Mesendoderm (in vitro differentiated cells): ENCODE measurements at regions not wholly inside any gene's neighbourhood (a gene's known extent, or its start where the extent isn't known, plus 50 kb on each side); places are given as distances from the start of the nearest gene placed in this dataset.

ENCODE experiments used
- DNase-seq: peaks from one replicate; pipeline ENCODE4 v3.0.0; 2013
- H2AK5ac ChIP-seq: 2 replicates; pipeline ENCODE4 v1.6.1; 2013; ENCODE audit warnings: low read length, inconsistent platforms
- H2BK120ac ChIP-seq: 2 replicates; pipeline ENCODE4 v1.6.1; 2013; ENCODE audit warnings: low read depth, mild to moderate bottlenecking, low read length, moderate library complexity, mixed read lengths
- H2BK15ac ChIP-seq: replicated peaks from 2 replicates; pipeline ENCODE4 v1.6.1; 2013; ENCODE audit warnings: low read depth, mild to moderate bottlenecking, moderate library complexity
- H2BK5ac ChIP-seq: 2 replicates; pipeline ENCODE4 v1.6.1; 2013; ENCODE audit warnings: low read length, inconsistent platforms
- H3K18ac ChIP-seq: 2 replicates; pipeline ENCODE4 v1.6.1; 2013; ENCODE audit warnings: mild to moderate bottlenecking, low read length, mixed read lengths
- H3K23ac ChIP-seq: one replicate; pipeline ENCODE4 v1.6.1; 2013; ENCODE audit warnings: low read length
- H3K27ac ChIP-seq: 2 replicates; pipeline ENCODE4 v1.5.1; 2013; ENCODE audit warnings: low read depth, mild to moderate bottlenecking, inconsistent platforms, low read length, moderate library complexity
- H3K27me3 ChIP-seq: 2 replicates; pipeline ENCODE4 v1.6.1; 2013; ENCODE audit warnings: low read length, control low read depth, mild to moderate bottlenecking, inconsistent platforms; ENCODE audit not compliant: insufficient read depth, poor library complexity
- H3K36me3 ChIP-seq: 2 replicates; pipeline ENCODE4 v1.6.1; 2013; ENCODE audit warnings: low read length, inconsistent platforms; ENCODE audit not compliant: control insufficient read depth, insufficient read depth
- H3K4ac ChIP-seq: one replicate; pipeline ENCODE4 v1.6.1; 2013; ENCODE audit warnings: low read depth, mild to moderate bottlenecking, low read length, moderate library complexity
- H3K4me1 ChIP-seq: 2 replicates; pipeline ENCODE4 v1.6.1; 2013; ENCODE audit warnings: low read depth, low read length, inconsistent platforms; ENCODE audit not compliant: control insufficient read depth
- H3K4me2 ChIP-seq: 2 replicates; pipeline ENCODE4 v1.6.1; 2013; ENCODE audit warnings: low read length
- H3K4me3 ChIP-seq: 2 replicates; pipeline ENCODE4 v1.5.1; 2013; ENCODE audit warnings: mild to moderate bottlenecking, low read length
- H3K56ac ChIP-seq: one replicate; pipeline ENCODE4 v1.6.1; 2013; ENCODE audit warnings: low read length
- H3K79me1 ChIP-seq: 2 replicates; pipeline ENCODE4 v1.6.1; 2013; ENCODE audit warnings: low read length, inconsistent platforms
- H3K79me2 ChIP-seq: 2 replicates; pipeline ENCODE4 v1.6.1; 2013; ENCODE audit warnings: mild to moderate bottlenecking, low read length; ENCODE audit not compliant: control insufficient read depth, insufficient read depth
- H3K9ac ChIP-seq: 2 replicates; pipeline ENCODE4 v1.6.1; 2013; ENCODE audit warnings: low read length, inconsistent platforms
- H4K5ac ChIP-seq: one replicate; pipeline ENCODE4 v1.6.1; 2013; ENCODE audit warnings: low read length
- H4K8ac ChIP-seq: one replicate; pipeline ENCODE4 v1.6.1; 2013; ENCODE audit warnings: low read depth, mild to moderate bottlenecking, control low read depth, low read length, moderate library complexity
- WGBS: extraction: QIAGEN DNeasy Blood & Tissue Kit; methylation state at CpG from one replicate; pipeline ENCODE4 v1.1.7; 2013; ENCODE audit warnings: low lambda C conversion rate, missing lambda C conversion rate; ENCODE audit not compliant: insufficient coverage; ENCODE audit errors: extremely low coverage; 5-methylcytosine and 5-hydroxymethylcytosine counted together

- Histone ChIP-seq H3K9ac (no peak overlapping the region), H2BK15ac (no peak overlapping the region), H3K36me3 (no peaks in the 10 kb centered on the region), H3K4me2 (no peak overlapping the region), H3K79me2 (no peaks in the 10 kb centered on the region), H3K23ac (no peak overlapping the region), H3K4me1 (no peaks in the 10 kb centered on the region), H4K5ac (no peak overlapping the region), H4K8ac (no peak overlapping the region), H3K56ac (no peak overlapping the region), H3K79me1 (no peaks in the 10 kb centered on the region), H2AK5ac (no peak overlapping the region), H3K4ac (no peak overlapping the region), H3K4me3 (no peak overlapping the region), H2BK120ac (no peak overlapping the region), H2BK5ac (no peak overlapping the region), H3K18ac (no peak overlapping the region), H3K27me3 (no peaks in the 10 kb centered on the region), H3K27ac (no peak overlapping the region)
- WGBS, result no CpG with 5 or more reads among the region's 2 CpGs
- no peak for DNase-seq
Measured at GRCh38 chrX:42535233-42535632, 242.7 kb downstream of the PPP1R2C start.

- WGBS, result no CpG with 5 or more reads among the region's 2 CpGs
- H4K5ac ChIP-seq, result no peak overlapping the region
- no peak overlapping the region for H3K9ac ChIP-seq
- no peak overlapping the region for H3K4me2 ChIP-seq
- no peaks in the 10 kb centered on the region for H3K4me1 ChIP-seq
- H4K8ac ChIP-seq, result no peak overlapping the region
- H3K36me3 ChIP-seq, result no peaks in the 10 kb centered on the region
- H2BK5ac ChIP-seq, result no peak overlapping the region
- H3K23ac ChIP-seq, result no peak overlapping the region
- DNase-seq, result no peak
- no peaks in the 10 kb centered on the region for H3K27me3 ChIP-seq
- H3K27ac ChIP-seq, result no peak overlapping the region
- no peak overlapping the region for H3K4me3 ChIP-seq
- H2AK5ac ChIP-seq, result no peak overlapping the region
- no peak overlapping the region for H3K56ac ChIP-seq
- no peak overlapping the region for H3K18ac ChIP-seq
- H2BK120ac ChIP-seq, result no peak overlapping the region
- H3K4ac ChIP-seq, result no peak overlapping the region
- H3K79me2 ChIP-seq, result no peaks in the 10 kb centered on the region
- H2BK15ac ChIP-seq, result no peak overlapping the region
- no peaks in the 10 kb centered on the region for H3K79me1 ChIP-seq
Measured at GRCh38 chrX:42533761-42534160, 244.2 kb downstream of the PPP1R2C start.

- no peak overlapping the region for H2BK15ac ChIP-seq
- no peak overlapping the region for H2BK120ac ChIP-seq
- no CpG with 5 or more reads among the region's 2 CpGs for WGBS
- H3K4me2 ChIP-seq, result no peak overlapping the region
- no peak overlapping the region for H2AK5ac ChIP-seq
- H3K4ac ChIP-seq, result no peak overlapping the region
- no peaks in the 10 kb centered on the region for H3K36me3 ChIP-seq
- H4K8ac ChIP-seq, result no peak overlapping the region
- no peak overlapping the region for H3K56ac ChIP-seq
- H3K27ac ChIP-seq, result no peak overlapping the region
- H3K18ac ChIP-seq, result no peak overlapping the region
- H3K79me2 ChIP-seq, result no peaks in the 10 kb centered on the region
- H3K9ac ChIP-seq, result no peak overlapping the region
- no peak overlapping the region for H4K5ac ChIP-seq
- DNase-seq, result peak; percentile 83
- no peak overlapping the region for H2BK5ac ChIP-seq
- no peaks in the 10 kb centered on the region for H3K79me1 ChIP-seq
- no peak overlapping the region for H3K23ac ChIP-seq
- no peaks in the 10 kb centered on the region for H3K4me1 ChIP-seq
- H3K4me3 ChIP-seq, result no peak overlapping the region
- no peaks in the 10 kb centered on the region for H3K27me3 ChIP-seq
Measured at GRCh38 chrX:42531441-42531840, 246.5 kb downstream of the PPP1R2C start.

GRCh38 chrX:42530027-42530426 is 247.9 kb downstream of the PPP1R2C start:
- Histone ChIP-seq H2AK5ac (no peak overlapping the region), H3K27me3 (no peaks in the 10 kb centered on the region), H3K56ac (no peak overlapping the region), H3K4me1 (no peaks in the 10 kb centered on the region), H3K18ac (peak overlapping the region; percentile 68), H3K27ac (no peak overlapping the region), H3K23ac (no peak overlapping the region), H3K4me3 (no peak overlapping the region), H2BK15ac (no peak overlapping the region), H4K8ac (no peak overlapping the region), H3K36me3 (no peaks in the 10 kb centered on the region), H3K4ac (no peak overlapping the region), H3K9ac (no peak overlapping the region), H3K4me2 (no peak overlapping the region), H2BK120ac (no peak overlapping the region), H2BK5ac (no peak overlapping the region), H4K5ac (no peak overlapping the region), H3K79me2 (no peaks in the 10 kb centered on the region), H3K79me1 (no peaks in the 10 kb centered on the region)
- peak; percentile 67 for DNase-seq
- no CpG with 5 or more reads among the region's 1 CpG for WGBS

- no CpG with 5 or more reads among the region's 1 CpG for WGBS
- Histone ChIP-seq H3K4me2 (no peak overlapping the region), H3K27ac (no peak overlapping the region), H3K9ac (no peak overlapping the region), H2BK120ac (no peak overlapping the region), H3K56ac (no peak overlapping the region), H2BK15ac (no peak overlapping the region), H3K4me3 (no peak overlapping the region), H3K79me1 (no peaks in the 10 kb centered on the region), H3K4me1 (no peaks in the 10 kb centered on the region), H4K5ac (no peak overlapping the region), H3K18ac (no peak overlapping the region), H4K8ac (no peak overlapping the region), H3K36me3 (no peaks in the 10 kb centered on the region), H2BK5ac (no peak overlapping the region), H3K79me2 (no peaks in the 10 kb centered on the region), H2AK5ac (no peak overlapping the region), H3K4ac (no peak overlapping the region), H3K27me3 (no peaks in the 10 kb centered on the region), H3K23ac (no peak overlapping the region)
- DNase-seq, result no peak
Measured at GRCh38 chrX:42524379-42524778, 253.6 kb downstream of the PPP1R2C start.

GRCh38 chrX:42519666-42520231 is 258.2 kb downstream of the PPP1R2C start:
- Histone ChIP-seq H3K4me2 (no peak overlapping the region), H3K79me2 (no peaks in the 10 kb centered on the region), H3K4me1 (no peaks in the 10 kb centered on the region), H3K4me3 (no peak overlapping the region), H4K8ac (no peak overlapping the region), H3K27ac (no peak overlapping the region), H3K27me3 (no peaks in the 10 kb centered on the region), H3K36me3 (no peaks in the 10 kb centered on the region), H3K79me1 (no peaks in the 10 kb centered on the region), H4K5ac (no peak overlapping the region), H3K23ac (no peak overlapping the region), H2BK5ac (no peak overlapping the region), H2BK15ac (no peak overlapping the region), H2AK5ac (no peak overlapping the region), H3K9ac (no peak overlapping the region), H3K18ac (no peak overlapping the region), H2BK120ac (no peak overlapping the region), H3K4ac (no peak overlapping the region), H3K56ac (no peak overlapping the region)
- DNase-seq, result no peak
- WGBS, result no CpG with 5 or more reads among the region's 1 CpG
